ENCODE measurements at regions not wholly inside any gene's neighbourhood (a gene's known extent, or its start where the extent isn't known, plus 50 kb on each side); places are given as distances from the start of the nearest gene placed in this dataset.

- intact Hi-C loops (cut with micrococcal nuclease; ENCODE audit: unreplicated experiment) (loop anchor here (10.0 kb wide), 1 partner anchor 629 kb away; no protein-coding TSS in a partner anchor), in situ Hi-C loops (cut with HindIII; ENCODE audit: low pct_unique_long_range_greater_than_20kb, low sequenced_read_pairs) (no loop called here)
- ChIA-PET POLR2A (no interaction called here), CTCF (interaction anchor here (0.6 to 0.7 kb wide), 3 partner anchors 83 to 154 kb away, joined by 3 to 6 read pairs (median 3); no protein-coding TSS in a partner anchor)
- Histone ChIP-seq H3K9me3 (ENCODE audit: control insufficient read depth, insufficient read depth, low read depth, low read length) (no peaks in the 10 kb centered on the region), H3K27ac (ENCODE audit: low read length) (no peak overlapping the region), H3K4me1 (ENCODE audit: control insufficient read depth, insufficient read depth, low read length) (0 out of 2 replicates have a peak, but pooled peaks cover 6% of the 10 kb centered on the region), H3K36me3 (ENCODE audit: control insufficient read depth, insufficient read depth, low read length) (no peaks in the 10 kb centered on the region), H3K27me3 (ENCODE audit: control insufficient read depth, insufficient read depth, low read length) (no peaks in the 10 kb centered on the region), H3K4me3 (ENCODE audit: low read depth in 2 of 2, low read length in 2 of 2) (no peak overlapping the region)
- TF ChIP-seq REST (IDR thresholded peaks at IDR 0.05; ENCODE audit: insufficient read depth in 1 of 2, low read depth in 2 of 2, low read length in 1 of 2) (no peak), POLR2AphosphoS5 (IDR thresholded peaks at IDR 0.05; ENCODE audit: low read depth, low read length) (no peak), TCF7L2 (IDR thresholded peaks at IDR 0.05; ENCODE audit: low read depth, low read length) (no peak), SIN3A (IDR thresholded peaks at IDR 0.05; ENCODE audit: borderline replicate concordance, insufficient read depth, low read depth, low read length) (no peak), CTCF (IDR thresholded peaks at IDR 0.05) (no peak)
- BruUV-seq (replicated peaks) = no TSS peak
- ATAC-seq (no peak), DNase-seq (ENCODE audit: low read depth, low spot score) (no peak)
Measured at GRCh38 chr5:154603485-154603884, 125.5 kb upstream of the HAND1 start.

GRCh38 chr5:154603011-154603410 is 125.0 kb upstream of the HAND1 start:
- Histone ChIP-seq H3K36me3 (ENCODE audit: control insufficient read depth, insufficient read depth, low read length) (no peaks in the 10 kb centered on the region), H3K4me3 (ENCODE audit: low read depth in 2 of 2, low read length in 2 of 2) (no peak overlapping the region), H3K4me1 (ENCODE audit: control insufficient read depth, insufficient read depth, low read length) (0 out of 2 replicates have a peak, but pooled peaks cover 6% of the 10 kb centered on the region), H3K27ac (ENCODE audit: low read length) (no peak overlapping the region), H3K27me3 (ENCODE audit: control insufficient read depth, insufficient read depth, low read length) (no peaks in the 10 kb centered on the region), H3K9me3 (ENCODE audit: control insufficient read depth, insufficient read depth, low read depth, low read length) (no peaks in the 10 kb centered on the region)
- POLR2A ChIA-PET = no interaction called here
- BruUV-seq (replicated peaks) = no TSS peak
- intact Hi-C loops (cut with micrococcal nuclease; ENCODE audit: unreplicated experiment) = loop anchor here (10.0 kb wide), 1 partner anchor 628 kb away; no protein-coding TSS in a partner anchor
- no peak for TF ChIP-seq TCF7L2 (IDR thresholded peaks at IDR 0.05; ENCODE audit: low read depth, low read length)
- TF ChIP-seq SIN3A (IDR thresholded peaks at IDR 0.05; ENCODE audit: borderline replicate concordance, insufficient read depth, low read depth, low read length) = no peak
- TF ChIP-seq POLR2AphosphoS5 (IDR thresholded peaks at IDR 0.05; ENCODE audit: low read depth, low read length) = no peak
- TF ChIP-seq REST (IDR thresholded peaks at IDR 0.05; ENCODE audit: insufficient read depth in 1 of 2, low read depth in 2 of 2, low read length in 1 of 2) = no peak
- TF ChIP-seq CTCF (IDR thresholded peaks at IDR 0.05) = no peak
- in situ Hi-C loops (cut with HindIII; ENCODE audit: low pct_unique_long_range_greater_than_20kb, low sequenced_read_pairs) = no loop called here
- CTCF ChIA-PET = no interaction called here
- DNase-seq (ENCODE audit: low read depth, low spot score) (no peak), ATAC-seq (no peak)
